ENCODE measurements at regions not wholly inside any gene's neighbourhood (a gene's known extent, or its start where the extent isn't known, plus 50 kb on each side); places are given as distances from the start of the nearest gene placed in this dataset.
"Not testable (repeated sequence)": the region's sequence is repeated elsewhere in the genome, so short reads cannot be mapped to it uniquely, and the experiment has no call there.

DNA sequence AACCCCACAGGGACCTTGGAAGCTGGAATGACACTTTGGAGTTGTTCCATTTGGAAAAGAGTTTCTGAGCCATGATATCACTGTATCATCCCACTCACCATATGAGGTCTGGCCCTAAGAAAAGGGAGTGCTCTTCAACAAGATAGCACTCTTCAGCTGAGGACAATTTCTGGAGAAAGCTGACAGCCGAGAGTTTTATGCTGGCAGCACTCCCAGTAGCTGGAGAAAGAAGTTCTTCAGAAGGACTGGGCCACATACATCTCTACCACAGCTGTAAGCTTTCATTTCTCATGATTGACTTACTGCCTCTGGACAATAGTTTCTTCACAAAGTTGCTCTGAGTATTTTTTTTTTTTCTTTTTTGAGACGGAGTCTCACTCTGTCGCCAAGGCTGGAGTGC, 914.4 kb upstream of the ADAMTS5 start:
- TF ChIP-seq CTCF (IDR thresholded peaks at IDR 0.05; ENCODE audit: insufficient read depth, low read length, poor library complexity, severe bottlenecking); EZH2phosphoT487 (conservative IDR thresholded peaks at IDR 0.05; ENCODE audit: low read length): not testable (repeated sequence)
